Omental fat pad (tissue), 3 donors: ENCODE measurements at regions not wholly inside any gene's neighbourhood (a gene's known extent, or its start where the extent isn't known, plus 50 kb on each side); places are given as distances from the start of the nearest gene placed in this dataset.
"Not testable (repeated sequence)": the region's sequence is repeated elsewhere in the genome, so short reads cannot be mapped to it uniquely, and the experiment has no call there.

ENCODE experiments used
- ATAC-seq: fragments of 150-250 bp; one replicate; pipeline ENCODE4 v1.9.1; 2016; ENCODE audit warnings: mild to moderate bottlenecking, moderate library complexity; ENCODE audit not compliant: low FRiP score
- DNase-seq: peaks from one replicate; pipeline ENCODE4 v3.0.0-alpha.2; 2019; ENCODE audit warnings: low spot score
- CTCF ChIP-seq, 3 donors: fragments of 450-650 bp; IDR thresholded peaks; one replicate each; pipeline ENCODE4 v1.5.1; 2016 to 2017; ENCODE audit warnings: antibody characterized with exemption in 3 of 3, mild to moderate bottlenecking in 3 of 3, moderate library complexity in 2 of 3

GRCh38 chr2:125643128-125643527, 1012.8 kb upstream of the GYPC start:
- no peak for TF ChIP-seq CTCF (IDR thresholded peaks at IDR 0.05)
- no peak for ATAC-seq

GRCh38 chr2:125643585-125643984, 1012.4 kb upstream of the GYPC start:
- TF ChIP-seq CTCF (IDR thresholded peaks at IDR 0.05), result no peak
- no peak for ATAC-seq
- no peak for DNase-seq

More at GRCh38 chr2:125643128-125643527, 1012.8 kb upstream of the GYPC start:
- no peak for DNase-seq

- TF ChIP-seq CTCF (IDR thresholded peaks at IDR 0.05), result no peak
- no peak for ATAC-seq
Measured at GRCh38 chr2:125644257-125644656, 1011.7 kb upstream of the GYPC start.

GRCh38 chr2:125652280-125652679, 1003.7 kb upstream of the GYPC start:
- no peak for DNase-seq
- no peak for ATAC-seq
- TF ChIP-seq CTCF (IDR thresholded peaks at IDR 0.05), result no peak

More at GRCh38 chr2:125644257-125644656, 1011.7 kb upstream of the GYPC start:
- DNase-seq, result no peak

- ATAC-seq (no peak), DNase-seq (no peak)
- no peak for TF ChIP-seq CTCF (IDR thresholded peaks at IDR 0.05)
Measured at GRCh38 chr2:125654226-125654625, 1001.7 kb upstream of the GYPC start.

GRCh38 chr2:125656190-125656589, 999.8 kb upstream of the GYPC start:
- DNase-seq (no peak), ATAC-seq (no peak)
- TF ChIP-seq CTCF (IDR thresholded peaks at IDR 0.05), result no peak

- ATAC-seq, result no peak
- no peak for DNase-seq
- TF ChIP-seq CTCF (IDR thresholded peaks at IDR 0.05), result no peak
Measured at GRCh38 chr2:125658583-125658982, 997.4 kb upstream of the GYPC start.

GRCh38 chr2:125660369-125660768, 995.6 kb upstream of the GYPC start:
- not testable (repeated sequence) for ATAC-seq, DNase-seq
